Sigmoid colon (tissue), 4 donors: ENCODE measurements at regions not wholly inside any gene's neighbourhood (a gene's known extent, or its start where the extent isn't known, plus 50 kb on each side); places are given as distances from the start of the nearest gene placed in this dataset.

Experiments
- EP300 ChIP-seq, 4 donors: sonication (generic); formaldehyde crosslinking; IDR thresholded peaks; one replicate each; pipeline ENCODE4 v1.6.1; 2017; ENCODE audit warnings: antibody characterized with exemption in 4 of 4
- POLR2AphosphoS5 ChIP-seq, 4 donors: sonication (generic); formaldehyde crosslinking; IDR thresholded peaks; one replicate each; pipeline ENCODE4 v1.6.1; 2017; ENCODE audit warnings: antibody characterized with exemption in 4 of 4

- peak in 3 of 4 donors; percentile 78 to 89 (median 80) for TF ChIP-seq EP300 (IDR thresholded peaks at IDR 0.05)
- TF ChIP-seq POLR2AphosphoS5 (IDR thresholded peaks at IDR 0.05): peak; percentile 82 to 97 (median 95)
Observed at GRCh38 chr17:31696184-31696602, 162.9 kb downstream of the COPRS start.
